ENCODE measurements at regions not wholly inside any gene's neighbourhood (a gene's known extent, or its start where the extent isn't known, plus 50 kb on each side); places are given as distances from the start of the nearest gene placed in this dataset.
"Not testable (repeated sequence)": the region's sequence is repeated elsewhere in the genome, so short reads cannot be mapped to it uniquely, and the experiment has no call there.

DNA sequence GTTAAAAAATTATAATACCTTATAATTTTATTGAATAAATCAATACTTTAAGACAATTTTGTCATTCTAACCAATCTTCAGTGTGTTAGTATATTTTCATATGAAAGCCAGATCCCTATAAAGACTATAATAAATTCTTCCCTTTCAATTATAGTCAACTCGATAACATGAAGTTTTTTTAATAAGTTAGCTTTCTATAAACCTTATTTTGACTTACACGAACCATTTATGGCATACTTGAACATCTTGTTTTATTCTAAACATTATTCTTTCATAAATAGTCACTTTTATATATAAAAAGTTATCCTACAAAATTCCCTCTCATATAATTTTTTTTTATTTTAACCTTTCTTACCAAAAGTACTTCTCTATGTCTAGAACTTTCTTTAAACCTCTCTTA lies 1002.3 kb downstream of the TMEM121 start:
- no peak for TF ChIP-seq POLR2A (IDR thresholded peaks at IDR 0.05)
- TF ChIP-seq, protein P1, sequence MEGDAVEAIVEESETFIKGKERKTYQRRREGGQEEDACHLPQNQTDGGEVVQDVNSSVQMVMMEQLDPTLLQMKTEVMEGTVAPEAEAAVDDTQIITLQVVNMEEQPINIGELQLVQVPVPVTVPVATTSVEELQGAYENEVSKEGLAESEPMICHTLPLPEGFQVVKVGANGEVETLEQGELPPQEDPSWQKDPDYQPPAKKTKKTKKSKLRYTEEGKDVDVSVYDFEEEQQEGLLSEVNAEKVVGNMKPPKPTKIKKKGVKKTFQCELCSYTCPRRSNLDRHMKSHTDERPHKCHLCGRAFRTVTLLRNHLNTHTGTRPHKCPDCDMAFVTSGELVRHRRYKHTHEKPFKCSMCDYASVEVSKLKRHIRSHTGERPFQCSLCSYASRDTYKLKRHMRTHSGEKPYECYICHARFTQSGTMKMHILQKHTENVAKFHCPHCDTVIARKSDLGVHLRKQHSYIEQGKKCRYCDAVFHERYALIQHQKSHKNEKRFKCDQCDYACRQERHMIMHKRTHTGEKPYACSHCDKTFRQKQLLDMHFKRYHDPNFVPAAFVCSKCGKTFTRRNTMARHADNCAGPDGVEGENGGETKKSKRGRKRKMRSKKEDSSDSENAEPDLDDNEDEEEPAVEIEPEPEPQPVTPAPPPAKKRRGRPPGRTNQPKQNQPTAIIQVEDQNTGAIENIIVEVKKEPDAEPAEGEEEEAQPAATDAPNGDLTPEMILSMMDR (IDR thresholded peaks at IDR 0.05) = no peak
- intact Hi-C loops (cut with DNase I) = no loop called here
- 41 to 48% methylated on average over 2 of the region's 2 CpGs for WGBS, 2 donors
- Histone ChIP-seq H3K36me3 (no peaks in the 10 kb centered on the region), H3K9me3 (peaks cover 0 to 7% (median 0%) of the 10 kb centered on the region in 3 donors), H3K4me1 (no peaks in the 10 kb centered on the region), H3K27me3 (peaks cover 0 to 6% (median 0%) of the 10 kb centered on the region in 4 donors), H3K27ac (no peak overlapping the region), H3K4me3 (no peak overlapping the region)
- DNase-seq = no peak

DNA sequence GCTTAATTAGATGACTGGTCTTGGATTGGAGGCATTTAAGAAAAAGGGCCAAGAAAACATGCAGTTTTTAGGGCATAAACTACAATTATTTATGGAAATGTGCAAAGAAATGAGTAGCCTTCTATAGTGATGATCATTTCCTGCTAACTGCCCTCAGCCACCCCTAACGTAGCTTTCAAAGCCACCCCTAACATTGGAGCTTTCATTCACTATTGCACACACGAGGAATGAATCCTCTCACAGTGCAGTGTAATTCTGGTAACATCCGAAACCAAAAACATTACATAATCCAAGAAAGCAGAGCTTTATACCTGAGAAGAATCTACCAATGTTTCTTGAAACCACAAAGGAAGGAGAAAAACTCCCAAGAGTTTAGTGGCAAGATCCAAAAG lies 1003.6 kb downstream of the TMEM121 start:
- 68 to 72% methylated on average over 3 of the region's 3 CpGs for WGBS, 2 donors
- H3K9me3 ChIP-seq = peaks cover 0 to 7% (median 0%) of the 10 kb centered on the region in 3 donors
- H3K36me3 ChIP-seq = no peaks in the 10 kb centered on the region
- H3K27me3 ChIP-seq = peaks cover 0 to 6% (median 0%) of the 10 kb centered on the region in 4 donors
- H3K4me3 ChIP-seq = no peak overlapping the region
- H3K4me1 ChIP-seq = no peaks in the 10 kb centered on the region
- H3K27ac ChIP-seq = no peak overlapping the region
- DNase-seq = no peak
- no peak for TF ChIP-seq POLR2A (IDR thresholded peaks at IDR 0.05)
- TF ChIP-seq, protein P1 (IDR thresholded peaks at IDR 0.05) = no peak
- intact Hi-C loops (cut with DNase I) = no loop called here

DNA sequence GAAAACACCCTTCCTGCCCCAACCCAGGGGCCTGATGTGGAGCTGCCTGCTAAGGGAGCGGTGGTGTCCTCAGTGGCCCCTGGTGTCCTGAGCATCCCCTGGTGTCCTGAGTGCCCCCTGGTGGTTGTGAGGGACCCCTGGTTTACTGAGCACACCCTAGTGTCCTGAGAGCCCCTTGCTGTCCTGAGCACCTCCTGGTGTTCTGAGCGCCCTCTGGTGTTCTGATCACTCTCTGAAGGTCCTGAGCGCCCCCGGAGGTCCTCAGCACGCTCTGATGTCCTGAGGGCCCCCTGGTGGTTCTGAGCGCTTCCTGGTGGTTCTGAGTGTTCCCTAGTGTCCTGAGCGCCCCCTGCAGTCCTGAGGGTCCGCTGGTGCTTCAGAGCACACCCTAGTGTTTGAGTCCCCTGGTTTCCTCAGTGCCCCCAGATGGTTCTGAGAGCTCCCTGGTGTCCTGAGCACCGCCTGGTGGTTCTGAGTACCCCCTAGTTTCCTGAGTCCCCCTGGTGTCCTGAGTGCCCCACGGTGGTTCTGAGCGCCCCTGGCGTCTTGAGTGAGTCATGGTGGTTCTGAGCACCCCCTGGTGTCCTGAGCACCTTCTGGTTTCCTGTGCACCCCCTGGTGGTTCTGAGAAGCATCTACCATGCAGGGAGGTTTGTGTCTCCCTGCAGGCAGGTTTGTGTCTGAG lies 1004.2 kb downstream of the TMEM121 start:
- H3K27ac ChIP-seq = no peak overlapping the region
- intact Hi-C loops (cut with DNase I) = no loop called here
- no peaks in the 10 kb centered on the region for H3K4me1 ChIP-seq
- H3K36me3 ChIP-seq = no peaks in the 10 kb centered on the region
- H3K4me3 ChIP-seq = no peak overlapping the region
- TF ChIP-seq, protein P1 (IDR thresholded peaks at IDR 0.05) = no peak
- no peak for TF ChIP-seq POLR2A (IDR thresholded peaks at IDR 0.05)
- H3K27me3 ChIP-seq = peaks cover 0 to 6% (median 0%) of the 10 kb centered on the region in 4 donors
- WGBS, 2 donors = 58 to 87% methylated on average over 3 to 8 of the region's 12 CpGs
- no peak for DNase-seq
- H3K9me3 ChIP-seq = peaks cover 0 to 7% (median 0%) of the 10 kb centered on the region in 3 donors

DNA sequence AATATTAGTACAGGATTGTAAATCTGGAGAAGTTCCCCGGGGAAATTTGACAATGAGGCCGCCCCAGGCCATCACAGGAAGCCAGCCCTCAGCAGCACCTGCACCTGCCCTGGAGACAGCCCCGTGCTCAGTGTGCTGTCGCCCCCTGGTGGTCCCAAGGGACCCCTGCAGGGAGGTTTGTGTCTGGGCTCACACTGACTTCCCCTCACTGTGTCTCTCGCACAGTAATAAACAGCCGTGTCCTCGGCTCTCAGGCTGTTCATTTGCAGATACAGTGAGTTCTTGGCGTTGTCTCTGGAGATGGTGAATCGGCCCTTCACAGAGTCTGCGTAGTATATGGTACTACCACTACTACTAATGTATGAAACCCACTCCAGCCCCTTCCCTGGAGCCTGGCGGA lies 1011.2 kb downstream of the TMEM121 start:
- H3K36me3 ChIP-seq; H3K27me3 ChIP-seq; H3K4me1 ChIP-seq; H3K27ac ChIP-seq; DNase-seq; intact Hi-C loops (cut with DNase I); H3K4me3 ChIP-seq; H3K9me3 ChIP-seq: not testable (repeated sequence)
- 40% methylated on average over 3 of the region's 11 CpGs; no CpG with 5 or more reads in 1 of the 2 donors for WGBS, 2 donors

DNA sequence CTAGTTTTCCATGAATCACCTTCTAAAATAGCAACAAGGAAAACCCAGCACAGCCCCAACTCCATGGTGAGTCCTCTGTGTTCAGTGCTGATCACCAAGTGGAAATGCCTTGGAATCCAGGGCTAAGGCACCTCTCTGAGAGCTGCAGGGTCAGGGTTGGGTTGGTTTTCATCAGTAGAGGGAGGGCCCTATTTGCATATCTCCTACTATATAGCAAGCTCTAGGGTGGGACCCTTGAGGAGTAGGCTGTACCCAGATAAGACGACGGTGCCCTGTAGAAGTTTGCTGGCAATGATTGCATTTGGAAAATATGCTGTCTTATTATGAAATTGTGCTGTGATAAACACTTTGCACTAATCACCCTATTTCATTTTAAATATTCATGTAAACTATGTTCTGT lies 1011.8 kb downstream of the TMEM121 start:
- whole genome bisulfite sequencing, 2 donors = 58 to 87% methylated on average over 2 of the region's 2 CpGs
- TF ChIP-seq POLR2A (IDR thresholded peaks at IDR 0.05) = no peak
- TF ChIP-seq, protein P1 (IDR thresholded peaks at IDR 0.05) = no peak
- Histone ChIP-seq H3K9me3 (no peaks in the 10 kb centered on the region), H3K36me3 (no peaks in the 10 kb centered on the region), H3K4me3 (no peak overlapping the region), H3K27me3 (no peaks in the 10 kb centered on the region), H3K27ac (no peak overlapping the region), H3K4me1 (no peaks in the 10 kb centered on the region)
- no peak for DNase-seq
- intact Hi-C loops (cut with DNase I) = no loop called here
